Daoy (cell line): ENCODE measurements at regions not wholly inside any gene's neighbourhood (a gene's known extent, or its start where the extent isn't known, plus 50 kb on each side); places are given as distances from the start of the nearest gene placed in this dataset.

Experiments
- DNase-seq: peaks from one replicate; pipeline ENCODE4 v3.0.0-alpha.2; 2015; ENCODE audit warnings: low read depth

- DNase-seq = no peak
These were observed 395.2 kb upstream of the ARGLU1 start for GRCh38 chr13:106963151-106963550.

- DNase-seq = no peak
These were observed 393.7 kb upstream of the ARGLU1 start for GRCh38 chr13:106961651-106962050.

GRCh38 chr13:106961216-106961615, 393.3 kb upstream of the ARGLU1 start:
- no peak for DNase-seq

DNA sequence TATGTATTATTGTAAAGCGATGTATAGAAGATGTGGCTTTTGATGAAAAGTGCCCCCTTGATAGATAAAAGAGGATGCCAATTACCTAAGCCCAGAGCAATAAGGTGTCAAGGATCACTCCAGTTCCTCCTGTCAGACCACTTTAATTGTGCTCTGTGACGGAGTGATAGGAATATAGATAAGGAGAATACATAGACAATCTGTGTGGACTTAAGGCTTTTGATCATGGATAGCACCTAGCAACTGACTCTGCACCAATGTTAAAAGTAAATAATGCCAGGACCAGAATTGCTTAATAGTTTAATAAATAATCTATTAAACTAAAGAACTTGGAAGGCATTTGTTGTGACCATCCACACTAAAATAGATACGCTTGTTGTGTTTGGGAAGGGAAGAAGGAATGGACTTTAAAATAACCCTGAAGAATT, 390.7 kb upstream of the ARGLU1 start:
- no peak for DNase-seq

- DNase-seq = no peak
These were observed 374.6 kb upstream of the ARGLU1 start for GRCh38 chr13:106942563-106942962.

- DNase-seq = no peak
These were observed 373.8 kb upstream of the ARGLU1 start for GRCh38 chr13:106941779-106942178.

DNA sequence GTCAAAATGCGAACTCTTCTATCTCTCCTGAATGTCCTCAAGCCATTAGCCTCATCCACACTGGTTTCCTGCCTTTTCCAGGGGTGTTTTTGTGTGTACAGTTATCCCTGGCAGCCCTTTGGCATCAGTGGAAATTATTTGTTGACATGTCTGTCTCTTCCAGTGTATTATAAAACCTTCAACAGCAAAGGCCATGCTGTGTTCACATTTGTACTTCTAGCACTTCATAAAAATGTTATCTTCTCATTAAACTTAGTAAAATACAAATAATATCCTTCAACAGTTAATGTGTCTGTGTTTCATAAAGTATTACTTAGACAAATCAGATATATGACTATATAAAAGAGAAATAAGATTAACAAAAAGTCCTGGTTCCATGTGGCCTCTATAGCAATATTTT, 359.5 kb upstream of the ARGLU1 start:
- no peak for DNase-seq

GRCh38 chr13:106922384-106922783, 354.4 kb upstream of the ARGLU1 start:
- DNase-seq = no peak

DNA sequence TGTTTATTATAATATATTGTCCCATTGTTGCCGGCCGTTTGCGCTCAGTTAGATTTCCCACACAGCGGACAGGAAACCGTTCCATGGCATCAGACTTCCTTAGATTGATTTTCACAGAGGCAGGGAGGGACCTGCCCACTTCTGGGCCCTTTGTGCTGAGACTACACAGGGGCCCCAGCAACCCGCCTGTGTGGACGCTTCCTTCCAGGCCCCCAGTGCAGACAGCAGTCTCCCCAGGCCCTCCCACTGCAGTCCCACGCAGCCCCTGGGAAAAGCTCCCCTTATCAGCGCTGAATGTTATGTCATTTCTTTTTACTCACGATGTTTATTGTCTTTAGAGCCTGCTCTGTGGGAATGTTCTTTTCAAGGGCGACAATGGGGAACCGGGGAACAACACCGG, 351.7 kb upstream of the ARGLU1 start:
- peak; percentile 53 for DNase-seq

DNA sequence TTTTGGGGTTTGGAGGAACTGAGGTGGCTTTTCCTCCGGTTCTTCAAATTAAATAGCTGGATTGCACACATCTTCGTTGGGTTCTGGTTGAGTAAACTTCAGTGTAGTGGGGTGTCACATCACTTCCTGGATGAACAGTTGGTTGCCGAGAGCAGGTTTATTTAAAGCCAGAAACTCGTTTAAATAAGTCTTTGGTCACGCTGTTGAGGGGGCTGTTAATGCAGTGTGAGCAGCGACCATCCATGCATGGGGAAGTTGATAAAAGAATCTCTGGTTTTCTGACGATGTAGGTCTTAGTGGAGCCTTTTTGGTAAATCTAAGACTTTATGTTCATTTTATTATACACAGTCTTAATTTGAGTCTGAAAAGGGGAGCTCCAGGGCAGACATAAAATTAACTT, 351.2 kb upstream of the ARGLU1 start:
- no peak for DNase-seq

GRCh38 chr13:106918557-106918860, 350.6 kb upstream of the ARGLU1 start:
- no peak for DNase-seq

DNA sequence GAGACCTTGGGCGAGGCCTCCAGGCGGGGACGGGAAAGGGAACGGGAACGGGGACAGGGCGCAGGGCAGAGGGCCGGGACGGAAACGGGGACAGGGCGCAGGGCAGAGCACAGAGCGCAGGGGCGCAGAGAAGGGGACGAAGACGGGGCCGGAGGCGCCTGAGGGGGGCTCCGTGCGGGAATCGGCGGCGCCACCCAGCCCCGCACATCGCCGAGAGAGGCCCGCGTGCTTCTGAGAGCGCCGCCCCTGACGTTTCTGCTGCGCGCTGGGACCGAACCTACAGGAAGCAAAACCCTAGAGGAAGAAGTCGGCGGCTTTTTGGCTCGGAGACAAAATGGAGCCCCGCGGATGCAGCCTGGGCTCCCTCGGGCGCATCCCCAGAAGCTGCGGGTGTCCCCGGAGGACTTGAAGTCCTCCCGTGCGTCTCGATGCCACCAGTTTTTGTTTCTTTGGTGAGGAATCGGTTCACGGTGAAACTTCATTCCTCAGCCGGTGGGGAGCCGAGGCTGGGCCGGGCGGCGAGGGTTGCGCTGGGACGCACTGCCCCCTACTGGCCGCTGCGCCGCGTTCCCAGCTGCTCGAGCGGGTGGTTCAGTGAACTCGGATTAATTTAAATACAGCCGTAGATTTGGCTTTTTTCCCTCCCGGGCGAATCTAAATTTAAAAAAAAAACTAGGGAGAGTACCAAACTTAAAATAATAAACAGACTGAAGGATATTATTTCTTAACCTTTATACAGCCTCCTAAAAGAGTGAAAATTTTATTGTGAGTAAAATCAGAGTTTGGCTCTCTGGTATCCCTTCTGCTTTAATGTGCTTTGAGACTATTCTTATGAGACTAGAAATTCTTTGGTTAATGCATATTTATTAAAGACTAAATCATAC, 350.0 kb upstream of the ARGLU1 start:
- DNase-seq = peak; percentile 82

DNA sequence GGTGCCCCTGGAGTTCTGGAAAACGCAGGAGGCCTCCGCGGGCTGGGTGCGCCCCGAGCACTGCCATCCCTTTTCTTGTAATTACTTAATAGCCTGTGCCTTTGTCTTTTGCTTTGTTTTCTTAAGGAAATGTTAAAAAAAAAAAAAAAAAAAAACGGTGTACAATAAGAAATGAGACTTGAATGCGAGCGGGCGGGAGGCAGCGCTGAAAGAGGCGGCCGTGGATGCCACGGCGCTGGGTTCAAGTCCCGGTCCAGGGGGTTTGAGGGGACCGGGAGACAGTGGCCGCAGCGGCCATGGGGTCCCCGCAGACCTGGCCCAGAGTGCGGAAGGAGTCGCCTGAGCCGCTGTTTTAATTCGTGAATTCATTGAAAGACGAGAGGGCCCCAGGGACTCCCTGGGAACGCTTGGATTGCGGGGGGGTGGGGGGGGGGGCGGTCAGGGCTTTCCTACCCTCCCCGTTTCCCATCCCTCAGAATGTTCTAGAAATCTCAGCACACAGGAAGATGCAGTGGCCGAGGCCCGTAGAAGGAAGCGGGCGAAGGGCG, 349.2 kb upstream of the ARGLU1 start:
- no peak for DNase-seq

- DNase-seq = no peak
These were observed 348.5 kb upstream of the ARGLU1 start for GRCh38 chr13:106916329-106916976.

DNA sequence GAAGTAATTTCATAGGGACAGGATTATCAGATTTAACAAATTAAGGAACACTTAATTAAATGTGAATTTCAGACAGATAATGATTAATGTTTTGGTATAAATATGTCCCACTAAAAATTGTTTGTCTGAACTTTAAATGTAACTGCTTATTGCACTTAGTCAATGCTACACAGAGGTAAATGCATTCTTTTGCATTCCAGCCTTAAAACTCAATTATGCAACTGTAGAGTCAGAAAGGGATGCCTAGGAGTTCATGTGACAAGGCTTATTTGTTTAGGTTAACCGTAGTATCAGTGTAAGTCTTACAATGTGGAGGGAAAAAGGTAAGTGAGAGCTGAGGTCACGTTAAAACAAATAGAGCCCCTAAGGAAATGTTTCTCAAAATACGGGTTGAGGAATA, 347.2 kb upstream of the ARGLU1 start:
- no peak for DNase-seq

- no peak for DNase-seq
These were observed 343.7 kb upstream of the ARGLU1 start for GRCh38 chr13:106911627-106912026.

DNA sequence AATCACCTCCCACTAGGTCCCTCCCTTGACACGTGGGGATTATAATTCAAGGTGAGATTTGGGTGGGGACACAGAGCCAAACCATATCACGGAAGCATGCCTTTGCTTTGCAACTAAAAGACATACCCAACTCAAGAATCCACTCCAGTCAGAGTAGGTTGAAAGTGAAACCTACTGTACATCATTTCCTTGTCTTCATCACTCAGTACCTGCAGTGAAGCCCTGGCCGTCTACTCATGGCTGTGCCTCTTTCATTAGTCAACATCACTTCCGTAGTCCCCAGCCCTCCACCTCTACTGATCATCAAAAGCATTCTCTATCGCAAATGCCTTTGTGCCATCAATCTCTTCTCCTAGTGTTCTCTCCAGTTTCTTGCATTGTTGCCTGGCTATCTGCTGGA, 343.1 kb upstream of the ARGLU1 start:
- DNase-seq = no peak

- DNase-seq = no peak
These were observed 338.6 kb upstream of the ARGLU1 start for GRCh38 chr13:106906426-106906996.

- no peak for DNase-seq
These were observed 337.6 kb upstream of the ARGLU1 start for GRCh38 chr13:106905380-106906162.

GRCh38 chr13:106899442-106899841, 331.5 kb upstream of the ARGLU1 start:
- DNase-seq = no peak

DNA sequence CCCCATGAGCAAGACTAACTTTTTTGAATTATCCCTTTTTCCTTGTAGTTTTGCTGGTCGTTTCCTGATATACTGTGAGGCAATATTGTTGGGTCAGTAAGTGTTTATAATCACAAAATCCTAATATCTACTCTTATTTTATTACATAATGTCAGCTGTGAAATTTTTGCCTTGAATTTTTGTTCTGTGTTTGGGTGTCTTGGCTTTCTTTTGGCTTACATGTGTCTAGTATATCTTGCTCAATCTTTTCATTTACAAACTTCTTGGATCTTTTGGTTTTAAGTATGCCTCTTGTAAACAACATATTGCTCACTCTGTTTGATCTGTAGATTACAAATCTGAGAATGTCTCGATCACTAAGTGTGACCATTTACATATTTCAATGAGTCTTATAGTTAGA, 330.3 kb upstream of the ARGLU1 start:
- no peak for DNase-seq

GRCh38 chr13:106888148-106888547, 320.2 kb upstream of the ARGLU1 start:
- DNase-seq = no peak
